HL-60 (cell line): ENCODE measurements at regions not wholly inside any gene's neighbourhood (a gene's known extent, or its start where the extent isn't known, plus 50 kb on each side); places are given as distances from the start of the nearest gene placed in this dataset.

Source experiments
- DNase-seq, 2 experiments: peaks; one replicate each; pipeline ENCODE4 v3.0.0-alpha.2; 2010 to 2020; ENCODE audit warnings: low read depth in 1 of 2, low spot score in 1 of 2
- H3K27ac ChIP-seq: fragments of 250-450 bp; sonication (Bioruptor Pico); replicated peaks from 2 replicates; pipeline ENCODE4 v1.5.1; 2020; ENCODE audit warnings: mild to moderate bottlenecking, moderate library complexity
- H3K27me3 ChIP-seq: fragments of 250-450 bp; sonication (Bioruptor Pico); 2 replicates; pipeline ENCODE4 v1.5.1; 2021; ENCODE audit warnings: mild to moderate bottlenecking, moderate library complexity; ENCODE audit not compliant: insufficient read depth, poor library complexity, severe bottlenecking
- H3K4me3 ChIP-seq: replicated peaks from 2 replicates; pipeline ENCODE4 v1.5.1; 2011; ENCODE audit warnings: mild to moderate bottlenecking, control low read depth, low read length; ENCODE audit not compliant: insufficient read depth
- GABPA ChIP-seq: IDR thresholded peaks from 2 replicates; pipeline ENCODE4 v1.6.1; 2012; ENCODE audit warnings: low read depth
- POLR2AphosphoS5 ChIP-seq: IDR thresholded peaks from 2 replicates; pipeline ENCODE4 v1.6.1; 2012; ENCODE audit warnings: low read depth
- SPI1 ChIP-seq: IDR thresholded peaks from 2 replicates; pipeline ENCODE4 v1.6.1; 2012; ENCODE audit warnings: low read depth, mild to moderate bottlenecking, borderline replicate concordance
- TF ChIP-seq, protein P1 (sequence below): IDR thresholded peaks from 2 replicates; pipeline ENCODE4 v1.6.1; 2012; ENCODE audit warnings: low read depth; ENCODE audit not compliant: insufficient replicate concordance
- TF ChIP-seq, protein P2 (sequence below): IDR thresholded peaks from one replicate; pipeline ENCODE4 v1.5.1; 2011; ENCODE audit warnings: low read length, control low read depth, inconsistent platforms; ENCODE audit not compliant: insufficient read depth

DNA sequence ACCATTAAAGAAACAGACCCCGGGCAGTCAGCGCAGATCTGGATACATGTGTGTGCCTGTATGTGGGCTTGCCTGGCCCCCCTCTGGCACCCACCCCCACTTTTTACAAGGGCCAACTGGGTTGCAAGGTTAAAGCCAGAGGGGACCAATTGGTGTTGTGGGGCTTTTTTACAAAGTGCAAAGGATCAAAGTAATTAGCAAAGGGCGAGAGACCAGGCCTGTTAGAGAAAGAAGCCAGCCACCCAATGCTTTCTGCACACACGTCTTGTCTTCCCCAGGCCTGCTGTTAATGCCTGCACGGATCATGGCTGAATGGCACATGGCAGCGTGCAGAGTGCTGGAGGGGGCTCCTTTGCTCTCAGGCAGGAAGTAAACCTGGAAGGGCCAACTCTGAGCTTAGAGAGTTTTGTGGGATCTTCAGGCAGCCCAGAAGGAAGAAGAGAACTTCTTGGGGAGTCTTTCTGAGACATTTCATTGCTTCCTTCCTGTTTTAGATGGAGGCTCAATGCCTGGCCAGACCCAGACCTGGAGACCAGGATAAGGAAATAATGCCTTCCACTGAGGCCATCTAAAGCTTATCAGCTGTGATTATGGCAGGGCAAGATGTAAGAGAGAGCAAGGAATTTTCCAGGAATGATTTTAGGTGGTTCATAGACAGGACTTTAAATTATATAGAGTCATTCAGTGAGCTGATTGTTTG, 523.4 kb upstream of the TBX3 start:
- DNase-seq = no peak
- no peak overlapping the region for H3K27ac ChIP-seq
- no peak overlapping the region for H3K4me3 ChIP-seq
- no peaks in the 10 kb centered on the region for H3K27me3 ChIP-seq
- TF ChIP-seq GABPA = no peak
- TF ChIP-seq, protein P1, sequence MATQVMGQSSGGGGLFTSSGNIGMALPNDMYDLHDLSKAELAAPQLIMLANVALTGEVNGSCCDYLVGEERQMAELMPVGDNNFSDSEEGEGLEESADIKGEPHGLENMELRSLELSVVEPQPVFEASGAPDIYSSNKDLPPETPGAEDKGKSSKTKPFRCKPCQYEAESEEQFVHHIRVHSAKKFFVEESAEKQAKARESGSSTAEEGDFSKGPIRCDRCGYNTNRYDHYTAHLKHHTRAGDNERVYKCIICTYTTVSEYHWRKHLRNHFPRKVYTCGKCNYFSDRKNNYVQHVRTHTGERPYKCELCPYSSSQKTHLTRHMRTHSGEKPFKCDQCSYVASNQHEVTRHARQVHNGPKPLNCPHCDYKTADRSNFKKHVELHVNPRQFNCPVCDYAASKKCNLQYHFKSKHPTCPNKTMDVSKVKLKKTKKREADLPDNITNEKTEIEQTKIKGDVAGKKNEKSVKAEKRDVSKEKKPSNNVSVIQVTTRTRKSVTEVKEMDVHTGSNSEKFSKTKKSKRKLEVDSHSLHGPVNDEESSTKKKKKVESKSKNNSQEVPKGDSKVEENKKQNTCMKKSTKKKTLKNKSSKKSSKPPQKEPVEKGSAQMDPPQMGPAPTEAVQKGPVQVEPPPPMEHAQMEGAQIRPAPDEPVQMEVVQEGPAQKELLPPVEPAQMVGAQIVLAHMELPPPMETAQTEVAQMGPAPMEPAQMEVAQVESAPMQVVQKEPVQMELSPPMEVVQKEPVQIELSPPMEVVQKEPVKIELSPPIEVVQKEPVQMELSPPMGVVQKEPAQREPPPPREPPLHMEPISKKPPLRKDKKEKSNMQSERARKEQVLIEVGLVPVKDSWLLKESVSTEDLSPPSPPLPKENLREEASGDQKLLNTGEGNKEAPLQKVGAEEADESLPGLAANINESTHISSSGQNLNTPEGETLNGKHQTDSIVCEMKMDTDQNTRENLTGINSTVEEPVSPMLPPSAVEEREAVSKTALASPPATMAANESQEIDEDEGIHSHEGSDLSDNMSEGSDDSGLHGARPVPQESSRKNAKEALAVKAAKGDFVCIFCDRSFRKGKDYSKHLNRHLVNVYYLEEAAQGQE = no peak
- no peak for TF ChIP-seq POLR2AphosphoS5
- TF ChIP-seq SPI1 = no peak
- TF ChIP-seq, protein P2, sequence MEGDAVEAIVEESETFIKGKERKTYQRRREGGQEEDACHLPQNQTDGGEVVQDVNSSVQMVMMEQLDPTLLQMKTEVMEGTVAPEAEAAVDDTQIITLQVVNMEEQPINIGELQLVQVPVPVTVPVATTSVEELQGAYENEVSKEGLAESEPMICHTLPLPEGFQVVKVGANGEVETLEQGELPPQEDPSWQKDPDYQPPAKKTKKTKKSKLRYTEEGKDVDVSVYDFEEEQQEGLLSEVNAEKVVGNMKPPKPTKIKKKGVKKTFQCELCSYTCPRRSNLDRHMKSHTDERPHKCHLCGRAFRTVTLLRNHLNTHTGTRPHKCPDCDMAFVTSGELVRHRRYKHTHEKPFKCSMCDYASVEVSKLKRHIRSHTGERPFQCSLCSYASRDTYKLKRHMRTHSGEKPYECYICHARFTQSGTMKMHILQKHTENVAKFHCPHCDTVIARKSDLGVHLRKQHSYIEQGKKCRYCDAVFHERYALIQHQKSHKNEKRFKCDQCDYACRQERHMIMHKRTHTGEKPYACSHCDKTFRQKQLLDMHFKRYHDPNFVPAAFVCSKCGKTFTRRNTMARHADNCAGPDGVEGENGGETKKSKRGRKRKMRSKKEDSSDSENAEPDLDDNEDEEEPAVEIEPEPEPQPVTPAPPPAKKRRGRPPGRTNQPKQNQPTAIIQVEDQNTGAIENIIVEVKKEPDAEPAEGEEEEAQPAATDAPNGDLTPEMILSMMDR = no peak

DNA sequence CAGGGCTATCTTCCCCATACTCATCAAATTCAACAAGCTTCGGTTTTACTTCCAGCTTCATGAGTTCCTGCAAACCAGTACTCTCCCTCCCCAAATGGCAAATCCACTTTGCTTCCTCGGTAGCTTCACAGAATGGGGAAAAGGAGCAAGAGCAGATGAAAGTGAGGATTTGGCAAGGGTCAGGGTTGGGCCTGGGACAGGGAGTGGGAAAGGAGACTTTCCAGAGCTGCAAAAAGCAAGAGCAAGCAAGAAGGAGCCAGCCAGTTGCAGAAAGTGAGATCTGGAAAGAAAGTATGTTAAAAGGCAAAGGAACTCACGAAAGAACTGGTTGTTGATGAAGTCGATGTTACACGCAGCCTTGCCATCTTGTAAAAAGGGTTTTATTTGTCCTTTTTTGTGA, 522.8 kb upstream of the TBX3 start:
- no peak overlapping the region for H3K4me3 ChIP-seq
- TF ChIP-seq POLR2AphosphoS5 (no peak), SPI1 (no peak), GABPA (no peak)
- TF ChIP-seq, protein P1 = no peak
- TF ChIP-seq, protein P2 = no peak

DNA sequence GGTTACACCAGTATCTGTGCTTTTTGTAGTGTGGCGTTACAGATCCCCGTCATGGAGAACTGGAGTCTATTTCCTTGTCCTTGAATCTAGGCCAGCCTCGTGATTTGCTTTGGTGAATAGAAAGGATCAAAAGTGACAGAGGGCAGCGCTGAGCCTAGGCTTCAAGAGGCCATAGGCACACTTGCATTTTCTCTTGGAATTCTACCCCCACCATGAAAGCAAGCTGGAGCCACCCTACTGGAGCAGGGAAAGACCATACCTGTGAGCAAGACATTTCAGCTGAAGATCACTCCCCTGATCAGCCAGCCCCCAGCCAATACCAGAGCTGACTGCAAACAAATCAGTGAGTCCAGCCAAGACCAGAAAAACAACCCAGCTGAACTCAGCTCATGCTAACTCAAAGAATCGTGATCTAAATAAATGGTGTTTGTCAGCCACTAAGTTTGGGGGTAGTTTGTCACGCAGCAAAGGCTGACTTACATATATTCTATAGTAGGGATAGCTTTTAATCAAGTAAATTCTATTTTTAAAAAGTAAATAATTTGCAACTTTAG, 521.9 kb upstream of the TBX3 start:
- TF ChIP-seq GABPA (no peak), SPI1 (no peak), POLR2AphosphoS5 (no peak)
- TF ChIP-seq, protein P1 = no peak
- TF ChIP-seq, protein P2 = no peak
- H3K4me3 ChIP-seq = no peak overlapping the region
- H3K27ac ChIP-seq = no peak overlapping the region
- no peaks in the 10 kb centered on the region for H3K27me3 ChIP-seq
- no peak for DNase-seq

More for the DNA sequence above, 522.8 kb upstream of the TBX3 start:
- no peak for DNase-seq
- Histone ChIP-seq H3K27me3 (no peaks in the 10 kb centered on the region), H3K27ac (no peak overlapping the region)
